ENCODE measurements at regions not wholly inside any gene's neighbourhood (a gene's known extent, or its start where the extent isn't known, plus 50 kb on each side); places are given as distances from the start of the nearest gene placed in this dataset.
A peak's percentile ranks its signal among the peaks of the same experiment; 100 is the strongest.

DNA sequence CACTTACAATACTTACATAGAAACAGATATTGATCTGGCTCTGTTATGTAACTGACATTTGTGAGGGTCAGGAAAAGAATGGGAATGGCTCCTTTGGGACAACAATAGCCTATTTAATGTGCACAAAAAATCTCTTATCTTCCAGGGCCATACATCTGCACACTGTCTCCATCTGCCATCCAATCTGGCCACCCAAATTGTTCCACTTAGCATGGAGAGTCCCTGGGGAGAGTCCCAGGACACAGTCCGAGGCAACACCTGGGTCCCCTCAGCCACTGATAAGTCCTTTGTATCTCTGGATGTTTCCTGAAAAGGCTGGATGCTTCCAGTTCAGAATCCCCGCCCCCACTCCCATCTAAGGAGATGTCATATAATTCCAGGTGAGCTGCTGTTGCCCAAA is 274.2 kb upstream of the NCKAP5 start:
- TF ChIP-seq, protein P1, sequence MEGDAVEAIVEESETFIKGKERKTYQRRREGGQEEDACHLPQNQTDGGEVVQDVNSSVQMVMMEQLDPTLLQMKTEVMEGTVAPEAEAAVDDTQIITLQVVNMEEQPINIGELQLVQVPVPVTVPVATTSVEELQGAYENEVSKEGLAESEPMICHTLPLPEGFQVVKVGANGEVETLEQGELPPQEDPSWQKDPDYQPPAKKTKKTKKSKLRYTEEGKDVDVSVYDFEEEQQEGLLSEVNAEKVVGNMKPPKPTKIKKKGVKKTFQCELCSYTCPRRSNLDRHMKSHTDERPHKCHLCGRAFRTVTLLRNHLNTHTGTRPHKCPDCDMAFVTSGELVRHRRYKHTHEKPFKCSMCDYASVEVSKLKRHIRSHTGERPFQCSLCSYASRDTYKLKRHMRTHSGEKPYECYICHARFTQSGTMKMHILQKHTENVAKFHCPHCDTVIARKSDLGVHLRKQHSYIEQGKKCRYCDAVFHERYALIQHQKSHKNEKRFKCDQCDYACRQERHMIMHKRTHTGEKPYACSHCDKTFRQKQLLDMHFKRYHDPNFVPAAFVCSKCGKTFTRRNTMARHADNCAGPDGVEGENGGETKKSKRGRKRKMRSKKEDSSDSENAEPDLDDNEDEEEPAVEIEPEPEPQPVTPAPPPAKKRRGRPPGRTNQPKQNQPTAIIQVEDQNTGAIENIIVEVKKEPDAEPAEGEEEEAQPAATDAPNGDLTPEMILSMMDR (IDR thresholded peaks at IDR 0.05; ENCODE audit: partially characterized antibody, unreplicated experiment): no peak
- DNase-seq: peak; percentile 73
- H3K4me1 Mint-ChIP-seq (ENCODE audit: low read depth, unreplicated experiment): peaks cover 41% of the 10 kb centered on the region
- peaks cover 13% of the 10 kb centered on the region for H3K9me3 Mint-ChIP-seq (ENCODE audit: unreplicated experiment)
- peak overlapping the region; percentile 91 for H3K27ac Mint-ChIP-seq (ENCODE audit: unreplicated experiment)
- peaks cover 14% of the 10 kb centered on the region for H3K27me3 Mint-ChIP-seq (ENCODE audit: unreplicated experiment)
- peaks cover 4% of the 10 kb centered on the region for H3K36me3 Mint-ChIP-seq (ENCODE audit: unreplicated experiment)
- peak overlapping the region; percentile 56 for H3K4me3 Mint-ChIP-seq (ENCODE audit: unreplicated experiment)

DNA sequence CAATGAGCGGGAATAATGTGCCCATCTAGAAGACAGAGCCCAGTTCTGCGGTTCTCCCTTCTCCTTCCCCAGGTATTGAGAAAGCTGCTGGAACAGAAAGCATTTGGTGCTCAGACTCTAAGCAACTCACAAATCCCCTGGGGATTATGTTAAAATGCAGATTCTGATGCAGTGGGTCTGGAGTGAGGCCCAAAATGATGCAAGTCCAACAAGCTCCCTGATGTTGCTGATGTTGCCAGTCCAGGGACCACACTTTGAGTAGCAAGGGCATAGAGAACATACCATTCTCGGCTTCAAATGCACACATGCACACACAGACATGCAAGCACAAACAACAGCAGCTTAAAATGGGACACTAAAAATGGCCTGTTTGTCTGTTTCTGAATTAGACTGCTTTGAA is 274.8 kb upstream of the NCKAP5 start:
- peak overlapping the region; percentile 56 for H3K4me3 Mint-ChIP-seq (ENCODE audit: unreplicated experiment)
- peaks cover 13% of the 10 kb centered on the region for H3K27me3 Mint-ChIP-seq (ENCODE audit: unreplicated experiment)
- peaks cover 35% of the 10 kb centered on the region for H3K4me1 Mint-ChIP-seq (ENCODE audit: low read depth, unreplicated experiment)
- no peak for DNase-seq
- H3K36me3 Mint-ChIP-seq (ENCODE audit: unreplicated experiment): peaks cover 4% of the 10 kb centered on the region
- H3K27ac Mint-ChIP-seq (ENCODE audit: unreplicated experiment): peak overlapping the region; percentile 91
- peaks cover 15% of the 10 kb centered on the region for H3K9me3 Mint-ChIP-seq (ENCODE audit: unreplicated experiment)
- TF ChIP-seq, protein P1 (IDR thresholded peaks at IDR 0.05; ENCODE audit: partially characterized antibody, unreplicated experiment): no peak

DNA sequence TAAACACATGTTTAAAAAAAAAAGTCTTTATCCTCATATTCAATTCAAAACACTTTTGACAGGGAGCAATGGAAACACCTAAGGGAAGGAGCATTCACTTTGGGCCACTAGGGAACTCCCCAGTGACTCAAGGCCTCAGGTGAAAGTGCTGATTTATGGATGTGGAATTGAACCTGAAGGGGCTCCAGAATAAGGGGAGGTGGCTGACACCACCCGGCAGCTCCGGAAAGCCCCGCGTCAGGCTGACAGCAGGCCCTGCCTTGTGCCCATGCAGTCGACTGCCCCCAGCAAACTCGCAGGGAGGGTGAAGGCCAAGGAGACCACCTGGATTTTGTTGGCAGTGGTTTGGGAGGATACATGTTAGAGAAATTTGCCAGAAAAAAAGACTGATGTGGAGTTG is 275.3 kb upstream of the NCKAP5 start:
- peaks cover 4% of the 10 kb centered on the region for H3K36me3 Mint-ChIP-seq (ENCODE audit: unreplicated experiment)
- DNase-seq: peak; percentile 31
- H3K4me3 Mint-ChIP-seq (ENCODE audit: unreplicated experiment): no peak overlapping the region
- no peak overlapping the region for H3K27ac Mint-ChIP-seq (ENCODE audit: unreplicated experiment)
- H3K4me1 Mint-ChIP-seq (ENCODE audit: low read depth, unreplicated experiment): peaks cover 35% of the 10 kb centered on the region
- H3K9me3 Mint-ChIP-seq (ENCODE audit: unreplicated experiment): peaks cover 15% of the 10 kb centered on the region
- H3K27me3 Mint-ChIP-seq (ENCODE audit: unreplicated experiment): peaks cover 14% of the 10 kb centered on the region
- TF ChIP-seq, protein P1 (IDR thresholded peaks at IDR 0.05; ENCODE audit: partially characterized antibody, unreplicated experiment): no peak

DNA sequence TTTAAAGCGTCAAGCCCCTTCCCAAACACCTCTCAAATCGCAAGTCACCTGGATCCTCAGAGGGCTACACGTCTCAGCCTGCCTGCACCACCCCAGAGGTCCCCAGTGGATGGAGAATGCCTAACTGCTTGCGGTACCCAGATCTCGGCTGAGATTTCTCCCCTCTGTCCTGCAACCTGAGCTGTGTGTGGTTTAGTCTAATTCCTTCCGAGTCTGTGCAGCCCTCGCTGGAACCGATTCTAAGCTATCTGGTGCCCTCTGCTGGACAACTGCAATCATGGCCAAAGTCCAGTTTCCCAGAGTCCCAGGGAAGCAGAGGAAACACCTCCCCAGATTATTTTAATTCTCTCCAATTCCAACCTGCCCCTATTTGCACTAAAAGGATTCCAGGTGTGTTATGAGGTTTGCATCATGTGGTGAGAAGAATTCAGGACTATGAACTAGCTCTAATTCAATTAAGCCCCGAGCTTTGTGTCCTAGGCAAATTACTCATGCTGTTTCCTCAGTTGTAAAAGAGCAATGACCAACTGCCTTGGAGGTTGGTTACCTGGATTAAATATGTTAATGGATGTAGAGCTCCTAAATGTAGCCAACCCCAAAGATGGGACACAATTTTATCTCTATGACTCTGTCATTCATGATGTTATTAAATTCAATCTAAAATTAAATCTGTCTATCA is 276.1 kb upstream of the NCKAP5 start:
- H3K36me3 Mint-ChIP-seq (ENCODE audit: unreplicated experiment): peaks cover 4% of the 10 kb centered on the region
- H3K27me3 Mint-ChIP-seq (ENCODE audit: unreplicated experiment): peaks cover 14% of the 10 kb centered on the region
- H3K27ac Mint-ChIP-seq (ENCODE audit: unreplicated experiment): peak overlapping the region; percentile 18
- H3K4me1 Mint-ChIP-seq (ENCODE audit: low read depth, unreplicated experiment): peaks cover 35% of the 10 kb centered on the region
- DNase-seq: peak; percentile 77
- H3K9me3 Mint-ChIP-seq (ENCODE audit: unreplicated experiment): peaks cover 15% of the 10 kb centered on the region
- TF ChIP-seq, protein P1 (IDR thresholded peaks at IDR 0.05; ENCODE audit: partially characterized antibody, unreplicated experiment): peak; percentile 84
- peak overlapping the region; percentile 32 for H3K4me3 Mint-ChIP-seq (ENCODE audit: unreplicated experiment)

DNA sequence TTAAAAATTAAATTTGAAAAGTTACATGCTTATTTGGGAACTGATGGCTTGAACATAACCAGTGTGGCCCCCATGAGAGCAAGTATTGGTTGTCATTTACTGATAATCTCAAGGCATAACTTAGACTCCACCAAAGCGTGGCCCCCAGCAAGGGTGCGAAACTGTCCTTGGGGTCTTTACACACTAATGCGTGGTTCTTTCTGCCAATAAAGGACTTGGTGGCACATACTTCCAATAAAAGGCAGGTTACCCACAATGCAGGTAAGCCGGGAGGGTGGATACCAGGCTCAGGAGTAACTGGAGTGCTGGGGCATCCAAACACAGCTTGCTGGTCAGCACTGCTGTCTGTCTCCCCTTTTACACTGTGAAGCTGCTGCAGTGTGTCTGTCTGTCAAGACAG is 278.2 kb upstream of the NCKAP5 start:
- Mint-ChIP-seq H3K27me3 (ENCODE audit: unreplicated experiment) (peaks cover 14% of the 10 kb centered on the region), H3K4me3 (ENCODE audit: unreplicated experiment) (no peak overlapping the region), H3K4me1 (ENCODE audit: low read depth, unreplicated experiment) (peaks cover 23% of the 10 kb centered on the region), H3K36me3 (ENCODE audit: unreplicated experiment) (peaks cover 4% of the 10 kb centered on the region), H3K27ac (ENCODE audit: unreplicated experiment) (no peak overlapping the region), H3K9me3 (ENCODE audit: unreplicated experiment) (peaks cover 15% of the 10 kb centered on the region)
- DNase-seq: no peak
- TF ChIP-seq, protein P1 (IDR thresholded peaks at IDR 0.05; ENCODE audit: partially characterized antibody, unreplicated experiment): no peak

All from glutamatergic neuron (in vitro differentiated cells).